Ecto neural progenitor cell (in vitro differentiated cells): ENCODE measurements at regions not wholly inside any gene's neighbourhood (a gene's known extent, or its start where the extent isn't known, plus 50 kb on each side); places are given as distances from the start of the nearest gene placed in this dataset.
"Not testable (repeated sequence)": the region's sequence is repeated elsewhere in the genome, so short reads cannot be mapped to it uniquely, and the experiment has no call there.

Experiments used
- DNase-seq: peaks from one replicate; pipeline ENCODE4 v3.0.0-alpha.2; 2018; ENCODE audit warnings: low spot score

- no peak for DNase-seq
Observed at GRCh38 chr4:24001486-24002329, 111.9 kb upstream of the PPARGC1A start.

- no peak for DNase-seq
Observed at GRCh38 chr4:24000470-24000831, 110.6 kb upstream of the PPARGC1A start.

GRCh38 chr4:23999714-24000469 is 110.0 kb upstream of the PPARGC1A start:
- DNase-seq = no peak

- DNase-seq = no peak
Observed at GRCh38 chr4:23993373-23993772, 103.5 kb upstream of the PPARGC1A start.

GRCh38 chr4:23991444-23991843 is 101.6 kb upstream of the PPARGC1A start:
- no peak for DNase-seq

GRCh38 chr4:23986270-23986669 is 96.4 kb upstream of the PPARGC1A start:
- DNase-seq = no peak

- no peak for DNase-seq
Observed at GRCh38 chr4:23981328-23981727, 91.5 kb upstream of the PPARGC1A start.

- DNase-seq = no peak
Observed at GRCh38 chr4:23979534-23979933, 89.7 kb upstream of the PPARGC1A start.

- no peak for DNase-seq
Observed at GRCh38 chr4:23978002-23978401, 88.2 kb upstream of the PPARGC1A start.

GRCh38 chr4:23976423-23976822 is 86.6 kb upstream of the PPARGC1A start:
- no peak for DNase-seq

GRCh38 chr4:23973308-23973855 is 83.5 kb upstream of the PPARGC1A start:
- DNase-seq = no peak

GRCh38 chr4:23972805-23973204 is 83.0 kb upstream of the PPARGC1A start:
- no peak for DNase-seq

- no peak for DNase-seq
Observed at GRCh38 chr4:23972187-23972586, 82.3 kb upstream of the PPARGC1A start.

GRCh38 chr4:23970201-23970850 is 80.5 kb upstream of the PPARGC1A start:
- DNase-seq = no peak

GRCh38 chr4:23969635-23970145 is 79.8 kb upstream of the PPARGC1A start:
- DNase-seq = no peak

- no peak for DNase-seq
Observed at GRCh38 chr4:23967281-23967680, 77.4 kb upstream of the PPARGC1A start.

- DNase-seq = no peak
Observed at GRCh38 chr4:23966725-23967124, 76.9 kb upstream of the PPARGC1A start.

- DNase-seq = no peak
Observed at GRCh38 chr4:23962462-23962861, 72.6 kb upstream of the PPARGC1A start.

- DNase-seq = not testable (repeated sequence)
Observed at GRCh38 chr4:23961395-23961794, 71.5 kb upstream of the PPARGC1A start.

- no peak for DNase-seq
Observed at GRCh38 chr4:23959396-23960148, 69.7 kb upstream of the PPARGC1A start.

- DNase-seq = no peak
Observed at GRCh38 chr4:23958749-23959148, 68.9 kb upstream of the PPARGC1A start.

GRCh38 chr4:23957465-23957864 is 67.6 kb upstream of the PPARGC1A start:
- DNase-seq = no peak
